Transverse colon (tissue), 4 donors: ENCODE measurements at regions not wholly inside any gene's neighbourhood (a gene's known extent, or its start where the extent isn't known, plus 50 kb on each side); places are given as distances from the start of the nearest gene placed in this dataset.

Source experiments
- DNase-seq: peaks from one replicate; pipeline ENCODE4 v3.0.0-alpha.2; 2019
- H3K27ac ChIP-seq, 4 donors: fragments of 200-600 bp; sonication (generic); 2 replicates each; pipeline ENCODE4 v1.5.1; 2016 to 2018; ENCODE audit warnings: inconsistent platforms in 4 of 4
- H3K27me3 ChIP-seq: fragments of 200-600 bp; sonication (generic); 2 replicates; pipeline ENCODE4 v1.5.1; 2017; ENCODE audit warnings: inconsistent platforms
- H3K36me3 ChIP-seq, 4 donors: fragments of 200-600 bp; sonication (generic); 2 replicates each; pipeline ENCODE4 v1.5.1; 2017 to 2019; ENCODE audit warnings: inconsistent platforms in 4 of 4
- H3K4me1 ChIP-seq, 4 donors: fragments of 200-600 bp; sonication (generic); 2 replicates each; pipeline ENCODE4 v1.5.1; 2017 to 2020; ENCODE audit warnings: inconsistent platforms in 4 of 4
- H3K4me3 ChIP-seq, 4 donors: fragments of 200-600 bp; sonication (generic); 1 replicate in 1 of 4; 2 replicates in 3 of 4; pipeline versions ENCODE4 v1.5.1 to v1.6.1; 2017 to 2019; ENCODE audit warnings: inconsistent platforms in 4 of 4
- H3K9me3 ChIP-seq, 2 donors: fragments of 200-600 bp; sonication (generic); 2 replicates each; pipeline ENCODE4 v1.5.1; 2017 to 2019; ENCODE audit warnings: inconsistent platforms in 2 of 2
- CTCF ChIP-seq, 5 experiments: fragments of 200-600 bp in 3 of 5; fragments of 450-650 bp in 2 of 5; sonication (generic) in 3 of 5; IDR thresholded peaks; 1 replicate in 2 of 5; 2 replicates in 3 of 5; pipeline ENCODE4 v1.5.1; 2016 to 2017; ENCODE audit warnings: antibody characterized with exemption in 5 of 5, inconsistent platforms in 3 of 5, mild to moderate bottlenecking in 2 of 5, moderate library complexity in 1 of 5
- EP300 ChIP-seq: sonication (generic); formaldehyde crosslinking; IDR thresholded peaks from one replicate; pipeline ENCODE4 v1.6.1; 2017; ENCODE audit warnings: antibody characterized with exemption, low read depth
- POLR2A ChIP-seq: fragments of 450-650 bp; IDR thresholded peaks from one replicate; pipeline ENCODE4 v1.6.1; 2016; ENCODE audit warnings: antibody characterized with exemption, mild to moderate bottlenecking, moderate library complexity
- POLR2AphosphoS5 ChIP-seq, 3 donors: sonication (generic); formaldehyde crosslinking; IDR thresholded peaks; one replicate each; pipeline ENCODE4 v1.6.1; 2016; ENCODE audit warnings: antibody characterized with exemption in 3 of 3
- whole genome bisulfite sequencing, 2 donors: methylation state at CpG; one replicate each; pipeline ENCODE4 v1.1.5; 2018; ENCODE audit warnings: low coverage in 1 of 2; 5-methylcytosine and 5-hydroxymethylcytosine counted together
- in situ Hi-C, 4 donors: fragments of 200-750 bp; cut with MboI; loops; one replicate each; pipeline versions ENCODE4 v1.15.0 to v1.15.1; 2017; ENCODE audit warnings: low sequenced_read_pairs in 3 of 4, low pct_ligation_motif_present in 1 of 4, low pct_unique_long_range_greater_than_20kb in 1 of 4
- intact Hi-C: fragments of 100-400 bp; cut with DNase I; formaldehyde crosslinking; loops from one replicate; pipeline ENCODE4 v1.15.1; 2023; ENCODE audit warnings: low total_unique reads

GRCh38 chr10:70958396-70958795, 70.0 kb upstream of the PCBD1 start:
- WGBS, 2 donors = 77 to 100% methylated on average over 3 of the region's 3 CpGs
- intact Hi-C loops = no loop called here
- in situ Hi-C loops = no loop called here
- no peak for DNase-seq
- Histone ChIP-seq H3K9me3 (no peaks in the 10 kb centered on the region), H3K4me1 (no peaks in the 10 kb centered on the region), H3K36me3 (no peaks in the 10 kb centered on the region), H3K27ac (no peak overlapping the region), H3K27me3 (no peaks in the 10 kb centered on the region), H3K4me3 (no peak overlapping the region)
- no peak for TF ChIP-seq CTCF (IDR thresholded peaks at IDR 0.05)
- TF ChIP-seq POLR2A = no peak
- TF ChIP-seq POLR2AphosphoS5 (IDR thresholded peaks at IDR 0.05) = no peak
- TF ChIP-seq EP300 = no peak

GRCh38 chr10:70960316-70960715, 72.0 kb upstream of the PCBD1 start:
- 92 to 100% methylated on average over 2 of the region's 2 CpGs for WGBS, 2 donors
- Histone ChIP-seq H3K4me3 (no peak overlapping the region), H3K4me1 (no peaks in the 10 kb centered on the region), H3K27ac (no peak overlapping the region), H3K36me3 (no peaks in the 10 kb centered on the region), H3K27me3 (no peaks in the 10 kb centered on the region), H3K9me3 (no peaks in the 10 kb centered on the region)
- DNase-seq = no peak
- intact Hi-C loops = no loop called here
- TF ChIP-seq POLR2A (no peak), EP300 (no peak), CTCF (IDR thresholded peaks at IDR 0.05) (no peak), POLR2AphosphoS5 (IDR thresholded peaks at IDR 0.05) (no peak)
- in situ Hi-C loops = no loop called here

GRCh38 chr10:70960783-70961570, 72.6 kb upstream of the PCBD1 start:
- WGBS, 2 donors = 83 to 88% methylated on average over 2 to 9 of the region's 9 CpGs
- Histone ChIP-seq H3K27ac (no peak overlapping the region), H3K36me3 (no peaks in the 10 kb centered on the region), H3K9me3 (no peaks in the 10 kb centered on the region), H3K4me3 (no peak overlapping the region), H3K27me3 (no peaks in the 10 kb centered on the region), H3K4me1 (no peaks in the 10 kb centered on the region)
- intact Hi-C loops = no loop called here
- in situ Hi-C loops = no loop called here
- TF ChIP-seq POLR2AphosphoS5 (IDR thresholded peaks at IDR 0.05) (no peak), CTCF (IDR thresholded peaks at IDR 0.05) (no peak), EP300 (no peak), POLR2A (no peak)
- no peak for DNase-seq

- H3K27ac ChIP-seq = no peak overlapping the region
- intact Hi-C loops = no loop called here
- H3K4me1 ChIP-seq = no peaks in the 10 kb centered on the region
- no peak overlapping the region for H3K4me3 ChIP-seq
- no peaks in the 10 kb centered on the region for H3K9me3 ChIP-seq
- no peak for DNase-seq
- H3K27me3 ChIP-seq = no peaks in the 10 kb centered on the region
- H3K36me3 ChIP-seq = no peaks in the 10 kb centered on the region
- TF ChIP-seq POLR2AphosphoS5 (IDR thresholded peaks at IDR 0.05) (no peak), EP300 (no peak), CTCF (IDR thresholded peaks at IDR 0.05) (no peak), POLR2A (no peak)
- in situ Hi-C loops = no loop called here
- WGBS, 2 donors = 83% methylated on average over 4 of the region's 4 CpGs; no CpG with 5 or more reads in 1 of the 2 donors
Measured at GRCh38 chr10:70962686-70963085, 74.3 kb upstream of the PCBD1 start.
